Calu3 (cell line): ENCODE measurements at regions not wholly inside any gene's neighbourhood (a gene's known extent, or its start where the extent isn't known, plus 50 kb on each side); places are given as distances from the start of the nearest gene placed in this dataset.

Experiments
- BruUV-seq: library from RNA; stranded (reverse); fragments of 400-500 nt; replicated peaks from 2 replicates; lab custom pipeline; 2021; lab: Mats Ljungman, UMichigan
- CTCF ChIA-PET: fragments of 300-600 bp; sonication (Branson Sonifier 250); formaldehyde crosslinking; loops from one replicate; lab custom pipeline; 2022; ENCODE audit warnings: antibody characterized with exemption; lab: Charles Lee
- DNase-seq: peaks from one replicate; pipeline ENCODE4 v3.0.0; 2022
- H3K27ac Mint-ChIP-seq: one replicate; pipeline ENCODE4 v1.8.0; 2022; ENCODE audit warnings: mixed read lengths; ENCODE audit not compliant: unreplicated experiment
- H3K27me3 Mint-ChIP-seq: one replicate; pipeline ENCODE4 v1.8.0; 2022; ENCODE audit warnings: mixed read lengths; ENCODE audit not compliant: unreplicated experiment
- H3K36me3 Mint-ChIP-seq: one replicate; pipeline ENCODE4 v1.8.0; 2022; ENCODE audit warnings: mild to moderate bottlenecking, moderate library complexity, mixed read lengths; ENCODE audit not compliant: insufficient read depth, unreplicated experiment
- H3K4me1 Mint-ChIP-seq: one replicate; pipeline ENCODE4 v1.8.0; 2022; ENCODE audit warnings: mild to moderate bottlenecking, low read depth, mixed read lengths; ENCODE audit not compliant: unreplicated experiment
- H3K4me3 Mint-ChIP-seq: one replicate; pipeline ENCODE4 v1.8.0; 2022; ENCODE audit warnings: mild to moderate bottlenecking, low read depth, moderate library complexity, mixed read lengths; ENCODE audit not compliant: unreplicated experiment
- H3K9me3 Mint-ChIP-seq: one replicate; pipeline ENCODE4 v1.8.0; 2022; ENCODE audit warnings: low read depth, mixed read lengths; ENCODE audit not compliant: unreplicated experiment
- CTCF ChIP-seq: fragments of 200-600 bp; IDR thresholded peaks from one replicate; pipeline ENCODE4 v1.8.0; 2022; ENCODE audit warnings: antibody characterized with exemption; ENCODE audit not compliant: unreplicated experiment
- intact Hi-C: fragments of 100-400 bp; cut with micrococcal nuclease; formaldehyde crosslinking; loops from one replicate; pipeline ENCODE4 v1.10.0; 2022; ENCODE audit not compliant: unreplicated experiment

GRCh38 chr4:100288161-100288560 lies 97.9 kb upstream of the DDIT4L start:
- DNase-seq = no peak
- Mint-ChIP-seq H3K27me3 (no peaks in the 10 kb centered on the region), H3K4me3 (no peak overlapping the region), H3K4me1 (no peaks in the 10 kb centered on the region), H3K36me3 (no peaks in the 10 kb centered on the region), H3K9me3 (peaks cover 3% of the 10 kb centered on the region), H3K27ac (no peak overlapping the region)
- CTCF ChIA-PET = no interaction called here
- BruUV-seq = no TSS peak
- no peak for TF ChIP-seq CTCF
- intact Hi-C loops = no loop called here

- Mint-ChIP-seq H3K9me3 (peaks cover 3% of the 10 kb centered on the region), H3K27ac (no peak overlapping the region), H3K4me3 (no peak overlapping the region), H3K36me3 (no peaks in the 10 kb centered on the region), H3K4me1 (no peaks in the 10 kb centered on the region), H3K27me3 (no peaks in the 10 kb centered on the region)
- CTCF ChIA-PET = no interaction called here
- DNase-seq = no peak
- no peak for TF ChIP-seq CTCF
- BruUV-seq = no TSS peak
- intact Hi-C loops = no loop called here
Observed at GRCh38 chr4:100287534-100287933, 97.3 kb upstream of the DDIT4L start.

- Mint-ChIP-seq H3K4me3 (no peak overlapping the region), H3K27ac (no peak overlapping the region), H3K4me1 (no peaks in the 10 kb centered on the region), H3K27me3 (no peaks in the 10 kb centered on the region), H3K36me3 (no peaks in the 10 kb centered on the region), H3K9me3 (peaks cover 3% of the 10 kb centered on the region)
- CTCF ChIA-PET = no interaction called here
- no TSS peak for BruUV-seq
- DNase-seq = no peak
- intact Hi-C loops = no loop called here
- no peak for TF ChIP-seq CTCF
Observed at GRCh38 chr4:100286636-100287035, 96.4 kb upstream of the DDIT4L start.

- Mint-ChIP-seq H3K4me3 (no peak overlapping the region), H3K27ac (no peak overlapping the region), H3K36me3 (no peaks in the 10 kb centered on the region), H3K27me3 (no peaks in the 10 kb centered on the region), H3K9me3 (peaks cover 3% of the 10 kb centered on the region), H3K4me1 (no peaks in the 10 kb centered on the region)
- TF ChIP-seq CTCF = no peak
- intact Hi-C loops = no loop called here
- CTCF ChIA-PET = interaction anchor here (0.6 kb wide), 1 partner anchor 14 kb away, joined by 3 read pairs; no protein-coding TSS in a partner anchor
- BruUV-seq = no TSS peak
- DNase-seq = no peak
Observed at GRCh38 chr4:100285121-100285520, 94.9 kb upstream of the DDIT4L start.
